Transverse colon (tissue), 4 donors: ENCODE measurements at regions not wholly inside any gene's neighbourhood (a gene's known extent, or its start where the extent isn't known, plus 50 kb on each side); places are given as distances from the start of the nearest gene placed in this dataset.
"Not testable (repeated sequence)": the region's sequence is repeated elsewhere in the genome, so short reads cannot be mapped to it uniquely, and the experiment has no call there.

Experiments
- EP300 ChIP-seq: sonication (generic); formaldehyde crosslinking; IDR thresholded peaks from one replicate; pipeline ENCODE4 v1.6.1; 2017; ENCODE audit warnings: antibody characterized with exemption, low read depth
- POLR2AphosphoS5 ChIP-seq, 3 donors: sonication (generic); formaldehyde crosslinking; IDR thresholded peaks; one replicate each; pipeline ENCODE4 v1.6.1; 2016; ENCODE audit warnings: antibody characterized with exemption in 3 of 3
- TF ChIP-seq, protein P1 (sequence below), 5 experiments: fragments of 200-600 bp in 3 of 5; fragments of 450-650 bp in 2 of 5; sonication (generic) in 3 of 5; IDR thresholded peaks; 1 replicate in 2 of 5; 2 replicates in 3 of 5; pipeline ENCODE4 v1.5.1; 2016 to 2017; ENCODE audit warnings: antibody characterized with exemption in 5 of 5, inconsistent platforms in 3 of 5, mild to moderate bottlenecking in 2 of 5, moderate library complexity in 1 of 5

DNA sequence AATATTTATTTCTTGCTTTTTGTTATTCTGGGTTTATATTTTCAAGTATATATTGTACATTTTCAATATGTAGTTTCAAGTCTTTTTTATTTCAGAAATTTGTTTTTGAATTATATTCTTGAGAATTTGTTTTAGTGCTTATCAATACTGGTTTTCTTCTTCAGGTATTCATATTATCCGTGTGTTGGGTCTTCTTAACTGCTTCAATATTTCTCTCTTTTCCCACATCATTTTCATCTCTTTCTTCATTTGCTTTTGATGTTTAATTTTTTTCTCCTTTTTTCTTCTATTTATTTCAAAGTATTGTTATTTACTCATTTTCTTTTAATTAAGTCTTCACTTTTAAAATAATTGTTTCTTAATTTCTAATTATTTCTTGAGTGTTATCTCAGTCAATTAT, 367.8 kb downstream of the GPAT3 start:
- TF ChIP-seq, protein P1, sequence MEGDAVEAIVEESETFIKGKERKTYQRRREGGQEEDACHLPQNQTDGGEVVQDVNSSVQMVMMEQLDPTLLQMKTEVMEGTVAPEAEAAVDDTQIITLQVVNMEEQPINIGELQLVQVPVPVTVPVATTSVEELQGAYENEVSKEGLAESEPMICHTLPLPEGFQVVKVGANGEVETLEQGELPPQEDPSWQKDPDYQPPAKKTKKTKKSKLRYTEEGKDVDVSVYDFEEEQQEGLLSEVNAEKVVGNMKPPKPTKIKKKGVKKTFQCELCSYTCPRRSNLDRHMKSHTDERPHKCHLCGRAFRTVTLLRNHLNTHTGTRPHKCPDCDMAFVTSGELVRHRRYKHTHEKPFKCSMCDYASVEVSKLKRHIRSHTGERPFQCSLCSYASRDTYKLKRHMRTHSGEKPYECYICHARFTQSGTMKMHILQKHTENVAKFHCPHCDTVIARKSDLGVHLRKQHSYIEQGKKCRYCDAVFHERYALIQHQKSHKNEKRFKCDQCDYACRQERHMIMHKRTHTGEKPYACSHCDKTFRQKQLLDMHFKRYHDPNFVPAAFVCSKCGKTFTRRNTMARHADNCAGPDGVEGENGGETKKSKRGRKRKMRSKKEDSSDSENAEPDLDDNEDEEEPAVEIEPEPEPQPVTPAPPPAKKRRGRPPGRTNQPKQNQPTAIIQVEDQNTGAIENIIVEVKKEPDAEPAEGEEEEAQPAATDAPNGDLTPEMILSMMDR (IDR thresholded peaks at IDR 0.05) = not testable (repeated sequence)
- not testable (repeated sequence) for TF ChIP-seq EP300; POLR2AphosphoS5 (IDR thresholded peaks at IDR 0.05)
